GM19324 (cell line): ENCODE measurements at regions not wholly inside any gene's neighbourhood (a gene's known extent, or its start where the extent isn't known, plus 50 kb on each side); places are given as distances from the start of the nearest gene placed in this dataset.
"Not testable (repeated sequence)": the region's sequence is repeated elsewhere in the genome, so short reads cannot be mapped to it uniquely, and the experiment has no call there.

Experiments used
- ATAC-seq: cut with Tn5 transposase; IDR thresholded peaks from one replicate; pipeline ENCODE4 v1.9.1; 2021; ENCODE audit warnings: mild to moderate bottlenecking, moderate library complexity; ENCODE audit not compliant: unreplicated experiment, low FRiP score

DNA sequence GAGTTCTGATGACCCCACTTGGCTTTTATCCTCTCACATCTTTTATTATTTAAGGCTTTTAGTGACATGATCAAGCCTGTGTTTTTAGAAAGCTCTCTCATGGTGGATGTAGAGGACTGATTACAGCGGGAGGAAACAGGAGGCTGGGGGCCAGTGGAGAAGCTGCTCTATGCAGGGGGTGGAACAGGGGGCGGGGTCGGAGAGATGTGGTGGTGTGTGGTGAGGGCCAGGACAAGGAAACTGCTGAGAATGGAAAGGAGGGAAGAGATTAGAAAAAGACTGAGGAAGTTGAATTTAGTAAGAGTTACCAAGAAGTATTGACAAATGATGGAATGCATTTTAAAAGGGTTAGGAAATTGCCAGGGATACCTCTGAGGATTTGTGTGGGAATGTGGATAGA lies 292.2 kb downstream of the ZIC3 start:
- no peak for ATAC-seq

DNA sequence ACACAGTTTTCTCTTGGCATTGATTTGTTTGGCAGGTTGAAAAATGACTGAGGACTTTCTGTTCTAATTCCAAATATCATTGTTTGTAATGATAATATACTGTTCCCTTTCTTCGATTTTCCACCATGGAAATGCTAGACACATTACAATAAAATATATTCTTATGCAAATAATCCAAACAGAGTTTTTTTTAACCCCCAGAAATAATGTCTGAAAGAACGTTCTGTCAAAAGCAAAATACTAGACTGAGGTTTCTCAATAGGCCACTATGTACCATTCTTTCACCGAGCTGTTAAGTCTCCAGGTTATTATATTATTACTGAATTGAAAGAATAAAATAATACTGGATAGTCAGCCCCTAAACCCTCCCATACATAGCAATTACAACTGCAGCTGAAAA lies 312.5 kb downstream of the ZIC3 start:
- ATAC-seq: no peak

DNA sequence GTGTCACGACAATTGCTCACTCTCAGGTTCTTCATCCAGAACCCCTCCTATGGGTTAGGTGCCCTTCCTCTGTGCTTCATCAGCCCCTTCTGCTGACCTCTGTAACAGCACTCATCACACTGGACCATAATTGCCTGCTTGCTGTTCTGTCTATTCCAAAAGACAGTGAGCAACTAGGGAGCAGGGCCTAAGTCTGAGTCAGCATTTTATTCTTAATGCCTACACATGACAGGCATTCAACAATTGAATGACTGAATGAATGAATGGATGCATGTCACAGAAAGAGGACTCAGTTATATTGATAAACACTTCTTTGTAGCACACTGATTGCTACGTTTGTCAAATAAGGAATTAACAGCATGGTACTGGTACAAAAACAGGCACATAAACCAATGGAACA lies 317.0 kb downstream of the ZIC3 start:
- no peak for ATAC-seq

GRCh38 chrX:137884813-137885212 lies 318.9 kb downstream of the ZIC3 start:
- ATAC-seq: not testable (repeated sequence)

DNA sequence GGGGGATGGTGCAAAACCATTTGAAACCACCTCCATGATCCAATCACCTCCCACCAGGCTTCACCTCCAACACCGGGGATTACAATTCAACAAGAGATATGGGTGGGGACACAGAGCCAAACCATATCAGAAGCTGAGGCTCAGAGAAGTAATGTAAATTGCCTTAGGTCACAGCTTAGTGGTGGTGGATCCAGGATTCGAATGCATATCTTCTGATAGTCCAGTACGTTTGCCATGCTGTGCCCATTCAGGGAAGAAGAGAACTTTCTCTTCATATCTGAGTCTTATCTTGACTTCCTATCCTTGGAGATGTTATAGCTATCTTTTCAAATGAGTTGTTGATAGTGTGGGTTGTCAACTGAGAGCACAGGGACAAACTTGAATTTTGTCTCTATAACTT lies 325.5 kb downstream of the ZIC3 start:
- no peak for ATAC-seq

GRCh38 chrX:137896123-137896522 lies 330.2 kb downstream of the ZIC3 start:
- ATAC-seq: no peak

DNA sequence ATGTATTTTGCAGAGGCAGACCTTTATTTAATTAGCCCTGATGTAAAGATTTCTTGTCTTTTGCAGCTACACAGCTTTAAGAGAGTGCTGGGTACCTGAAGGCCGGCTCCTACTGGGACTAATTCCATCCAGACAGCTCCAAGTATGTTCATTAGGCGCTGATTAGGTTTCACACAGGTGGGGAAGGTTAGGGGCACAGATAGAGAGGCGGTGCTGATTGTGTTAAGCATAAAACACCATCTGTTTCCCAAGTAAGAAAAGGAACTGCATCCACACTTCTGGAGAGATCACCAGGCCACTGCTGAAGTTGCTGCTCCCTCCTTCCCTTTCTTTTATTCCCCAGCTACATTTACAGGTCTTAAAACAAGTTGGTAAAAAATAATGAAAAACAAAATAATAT lies 349.5 kb downstream of the ZIC3 start:
- no peak for ATAC-seq

- no peak for ATAC-seq
These were observed 350.3 kb downstream of the ZIC3 start for GRCh38 chrX:137916090-137916746.

DNA sequence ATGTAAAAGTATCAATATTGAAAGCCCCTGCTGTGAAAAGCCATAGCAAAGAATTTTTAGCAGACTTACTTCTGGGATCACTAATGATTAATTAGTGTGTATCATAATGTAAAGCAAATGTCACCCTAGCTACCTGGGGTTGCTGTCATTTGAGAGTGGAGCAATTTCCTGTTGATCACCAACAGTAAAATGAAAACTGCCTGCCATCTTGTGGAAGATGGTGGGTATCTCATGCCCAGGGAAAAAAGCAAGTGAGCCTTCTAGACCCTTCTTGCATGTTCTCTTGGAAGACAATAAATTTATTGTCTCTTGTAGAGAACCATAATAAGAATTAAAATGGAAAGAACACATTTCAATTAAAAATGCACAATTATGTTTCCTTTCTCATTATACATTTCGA lies 360.2 kb downstream of the ZIC3 start:
- no peak for ATAC-seq

DNA sequence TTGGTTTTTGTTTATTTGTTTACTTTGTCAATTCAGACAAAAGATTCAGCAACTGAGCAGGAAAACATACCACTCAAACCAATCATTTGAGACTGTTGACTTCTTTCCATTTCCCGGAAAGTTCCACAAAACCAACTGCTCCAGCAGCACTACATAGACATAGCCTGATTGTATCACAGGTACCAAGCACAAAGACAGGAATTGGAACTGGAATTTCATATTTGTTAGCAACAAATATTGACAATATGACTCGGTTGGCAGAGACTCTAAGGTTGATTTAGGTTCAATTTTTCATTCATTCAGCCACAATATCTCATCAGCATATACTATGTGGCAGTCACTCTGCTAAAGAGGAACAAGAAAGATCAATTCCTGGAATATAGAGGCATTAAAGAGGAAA lies 364.0 kb downstream of the ZIC3 start:
- ATAC-seq: no peak

- no peak for ATAC-seq
These were observed 364.6 kb downstream of the ZIC3 start for GRCh38 chrX:137930533-137930932.

DNA sequence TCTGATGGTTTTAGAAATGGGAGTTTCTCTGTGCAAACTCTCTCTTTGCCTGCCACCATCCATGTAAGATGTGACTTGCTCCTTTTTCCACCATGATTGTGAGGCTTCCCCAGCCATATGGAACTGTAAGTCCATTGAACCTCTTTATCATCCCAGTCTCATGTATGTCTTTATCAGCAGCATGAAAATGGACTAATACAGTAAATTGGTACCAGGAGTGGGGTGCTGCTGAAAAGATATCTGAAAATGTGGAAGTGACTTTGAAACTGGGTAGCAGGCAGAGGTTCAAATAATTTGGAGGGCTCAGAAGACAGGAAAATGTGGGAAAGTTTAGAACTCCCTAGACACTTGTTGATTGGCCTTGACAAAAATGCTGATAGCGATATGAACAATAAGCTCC lies 368.3 kb downstream of the ZIC3 start:
- ATAC-seq: not testable (repeated sequence)

DNA sequence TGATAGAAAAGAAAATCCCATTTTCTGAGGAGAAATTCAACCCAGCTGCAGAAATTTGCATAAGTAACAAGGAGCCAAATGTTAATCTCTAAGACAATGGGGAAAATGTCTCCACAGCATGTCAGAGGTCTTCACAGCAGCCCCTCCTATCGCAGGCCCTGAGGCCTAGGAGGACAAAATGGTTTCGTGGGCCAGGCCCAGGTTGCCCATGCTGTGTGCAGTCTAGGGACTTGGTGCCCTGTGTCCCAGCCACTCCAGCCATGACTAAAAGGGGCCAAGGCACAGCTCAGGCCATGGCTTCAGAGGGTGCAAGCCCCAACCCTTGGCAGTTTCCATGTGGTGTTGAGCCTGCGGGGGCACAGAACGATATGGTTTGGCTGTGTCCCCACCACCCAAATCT lies 369.0 kb downstream of the ZIC3 start:
- not testable (repeated sequence) for ATAC-seq

- no peak for ATAC-seq
These were observed 379.5 kb downstream of the ZIC3 start for GRCh38 chrX:137945470-137945869.

DNA sequence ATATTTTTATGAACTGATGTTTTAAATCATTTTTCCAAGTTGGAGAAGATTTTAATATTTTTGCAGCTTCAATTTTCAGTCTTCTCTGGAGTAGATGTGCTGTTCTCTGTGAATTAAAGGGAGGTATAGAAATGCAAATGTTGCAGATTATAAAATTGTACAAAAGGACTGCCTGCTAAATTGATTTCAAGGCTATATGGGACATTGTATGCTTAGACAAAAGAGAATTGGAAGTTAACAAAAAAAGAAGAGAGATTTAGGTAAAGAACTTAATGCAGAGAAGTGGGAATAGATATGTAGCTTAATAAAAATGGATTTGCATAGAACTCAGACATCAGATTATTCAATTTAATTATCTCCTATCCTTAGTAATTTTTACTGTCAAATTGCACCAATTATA lies 403.3 kb downstream of the ZIC3 start:
- ATAC-seq: no peak

GRCh38 chrX:137982472-137983172 lies 416.7 kb downstream of the ZIC3 start:
- ATAC-seq: no peak

GRCh38 chrX:137988470-137988869 lies 422.5 kb downstream of the ZIC3 start:
- ATAC-seq: no peak

- ATAC-seq: no peak
These were observed 432.7 kb downstream of the ZIC3 start for GRCh38 chrX:137998619-137999018.

DNA sequence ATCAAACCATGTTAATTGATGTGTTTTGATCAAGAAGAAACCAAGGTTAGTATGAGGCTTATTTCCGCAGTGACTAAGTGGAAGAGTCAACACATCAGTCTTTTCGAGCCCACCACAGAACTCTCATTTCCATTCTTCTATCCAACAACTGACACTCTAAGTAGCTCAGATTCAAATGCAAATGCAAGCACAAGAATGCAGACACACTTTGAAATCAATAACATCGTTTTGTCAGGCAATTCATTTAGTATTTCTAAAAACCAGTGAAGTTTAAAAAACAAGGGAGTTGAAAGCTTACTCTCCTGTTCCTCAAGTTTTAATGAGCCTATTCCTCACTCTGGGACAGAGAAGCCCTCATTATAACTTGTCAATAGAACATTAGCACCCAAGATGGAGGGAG lies 433.1 kb downstream of the ZIC3 start:
- no peak for ATAC-seq

DNA sequence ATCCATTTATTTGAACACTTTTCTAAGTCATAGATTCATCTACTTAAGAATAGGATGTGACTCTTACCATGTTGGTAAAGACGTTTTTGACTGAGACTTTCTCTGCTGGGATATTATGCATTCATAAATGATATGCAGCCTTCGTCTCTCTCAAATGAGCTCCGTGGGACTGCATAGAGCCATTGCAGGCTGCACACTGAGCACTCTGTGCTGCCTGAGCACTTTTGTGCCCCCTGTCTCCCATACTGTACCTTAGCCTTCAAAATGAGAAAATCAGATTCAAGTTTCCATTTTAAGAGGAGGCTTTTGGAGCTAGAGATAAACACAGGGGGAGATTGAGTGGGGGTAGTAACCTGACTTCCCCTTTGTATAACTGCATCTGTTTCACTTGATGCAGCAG lies 433.6 kb downstream of the ZIC3 start:
- ATAC-seq: no peak

GRCh38 chrX:138001226-138001625 lies 435.3 kb downstream of the ZIC3 start:
- ATAC-seq: no peak

GRCh38 chrX:138006180-138006579 lies 440.3 kb downstream of the ZIC3 start:
- ATAC-seq: no peak
